Prostate gland (tissue), 2 donors: ENCODE measurements at regions not wholly inside any gene's neighbourhood (a gene's known extent, or its start where the extent isn't known, plus 50 kb on each side); places are given as distances from the start of the nearest gene placed in this dataset.

Experiments
- CTCF ChIP-seq, 4 experiments: fragments of 200-600 bp in 2 of 4; fragments of 450-650 bp in 2 of 4; sonication (generic) in 2 of 4; IDR thresholded peaks; 1 replicate in 3 of 4; 2 replicates in 1 of 4; pipeline ENCODE4 v1.5.1; 2016 to 2019; ENCODE audit warnings: antibody characterized with exemption in 4 of 4, mild to moderate bottlenecking in 2 of 4, moderate library complexity in 2 of 4
- POLR2A ChIP-seq: fragments of 450-650 bp; IDR thresholded peaks from one replicate; pipeline ENCODE4 v1.6.1; 2016; ENCODE audit warnings: antibody characterized with exemption, mild to moderate bottlenecking
- POLR2AphosphoS5 ChIP-seq: sonication (generic); formaldehyde crosslinking; IDR thresholded peaks from one replicate; pipeline ENCODE4 v1.6.1; 2017; ENCODE audit warnings: antibody characterized with exemption

DNA sequence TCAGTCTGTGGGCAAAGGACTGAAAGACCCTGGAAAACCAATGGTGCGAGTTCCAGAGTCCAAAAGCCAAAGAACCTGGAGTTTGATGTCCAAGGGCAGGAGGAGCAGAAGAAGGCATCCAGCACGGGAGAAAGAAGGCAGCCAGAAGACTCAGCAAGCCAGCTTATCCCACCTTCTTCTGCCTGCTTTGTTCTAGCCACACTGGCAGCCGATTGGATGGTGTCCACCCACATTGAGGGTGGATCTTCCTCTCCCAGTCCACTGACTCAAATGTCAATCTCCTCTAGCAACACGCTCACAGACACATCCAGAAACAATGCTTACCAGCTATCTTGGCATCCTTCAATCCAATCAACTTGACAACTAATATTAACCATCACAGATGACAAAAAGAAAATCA lies 57.2 kb upstream of the CAPRIN2 start:
- TF ChIP-seq CTCF (IDR thresholded peaks at IDR 0.05): no peak
- no peak for TF ChIP-seq POLR2A
- no peak for TF ChIP-seq POLR2AphosphoS5
